ENCODE measurements at regions not wholly inside any gene's neighbourhood (a gene's known extent, or its start where the extent isn't known, plus 50 kb on each side); places are given as distances from the start of the nearest gene placed in this dataset.
"Not testable (repeated sequence)": the region's sequence is repeated elsewhere in the genome, so short reads cannot be mapped to it uniquely, and the experiment has no call there.

- Histone ChIP-seq H3K9ac (ENCODE audit: low read depth in 1 of 2, low read length in 2 of 2) (no peak overlapping the region), H3K4me1 (ENCODE audit: control insufficient read depth in 2 of 2, insufficient read depth in 2 of 2, low read length in 2 of 2) (no peaks in the 10 kb centered on the region), H3K27me3 (ENCODE audit: control insufficient read depth in 2 of 2, insufficient read depth in 2 of 2, low read length in 2 of 2) (no peaks in the 10 kb centered on the region), H3K9me3 (ENCODE audit: control insufficient read depth in 2 of 2, low read length in 2 of 2) (no peaks in the 10 kb centered on the region), H3K4me3 (ENCODE audit: low read length in 2 of 2) (no peak overlapping the region), H3K36me3 (ENCODE audit: control insufficient read depth in 2 of 2, insufficient read depth in 2 of 2, low read length in 2 of 2) (no peaks in the 10 kb centered on the region), H3K27ac (ENCODE audit: low read depth in 2 of 2, low read length in 2 of 2) (no peak overlapping the region)
These were observed 54.7 kb downstream of the ASCL1 start for GRCh38 chr12:103011974-103012763.

GRCh38 chr12:103012884-103013283, 55.4 kb downstream of the ASCL1 start:
- no peaks in the 10 kb centered on the region for H3K4me1 ChIP-seq (ENCODE audit: control insufficient read depth in 2 of 2, insufficient read depth in 2 of 2, low read length in 2 of 2)
- H3K27me3 ChIP-seq (ENCODE audit: control insufficient read depth in 2 of 2, insufficient read depth in 2 of 2, low read length in 2 of 2): no peaks in the 10 kb centered on the region
- H3K36me3 ChIP-seq (ENCODE audit: control insufficient read depth in 2 of 2, insufficient read depth in 2 of 2, low read length in 2 of 2): no peaks in the 10 kb centered on the region
- H3K9ac ChIP-seq (ENCODE audit: low read depth in 1 of 2, low read length in 2 of 2): no peak overlapping the region
- no peaks in the 10 kb centered on the region for H3K9me3 ChIP-seq (ENCODE audit: control insufficient read depth in 2 of 2, low read length in 2 of 2)
- H3K4me3 ChIP-seq (ENCODE audit: low read length in 2 of 2): no peak overlapping the region
- no peak overlapping the region for H3K27ac ChIP-seq (ENCODE audit: low read depth in 2 of 2, low read length in 2 of 2)

DNA sequence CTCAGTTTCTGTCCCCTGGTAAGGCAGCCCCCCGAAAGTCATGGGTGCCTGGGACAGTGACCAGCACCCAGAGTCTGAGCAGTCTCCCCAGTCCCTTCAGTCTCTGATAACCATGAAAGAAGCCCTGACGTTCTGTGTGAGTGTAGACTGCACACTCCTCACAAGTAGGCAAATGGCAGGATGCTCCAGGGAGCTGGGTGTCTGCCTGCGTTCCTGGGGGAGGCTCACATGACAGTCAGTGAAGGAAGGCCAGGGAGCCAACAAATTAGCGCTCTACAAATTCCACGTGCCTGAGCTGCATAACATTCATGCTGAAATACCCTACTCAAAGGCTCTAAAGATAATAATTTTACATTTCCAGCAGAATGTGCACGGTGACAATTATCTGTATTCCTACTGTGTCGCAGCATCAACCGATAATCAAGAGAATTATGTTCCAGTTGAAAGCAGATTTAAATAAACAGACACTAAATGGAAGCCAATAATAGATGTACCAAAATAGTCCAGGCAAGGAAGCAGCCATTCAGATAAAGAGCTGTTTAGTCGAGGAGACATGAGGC, 56.3 kb downstream of the ASCL1 start:
- Histone ChIP-seq H3K27ac (ENCODE audit: low read depth in 2 of 2, low read length in 2 of 2) (no peak overlapping the region), H3K9ac (ENCODE audit: low read depth in 1 of 2, low read length in 2 of 2) (no peak overlapping the region), H3K4me3 (ENCODE audit: low read length in 2 of 2) (no peak overlapping the region)

GRCh38 chr12:103016381-103016780, 58.9 kb downstream of the ASCL1 start:
- no peaks in the 10 kb centered on the region for H3K9me3 ChIP-seq (ENCODE audit: control insufficient read depth in 2 of 2, low read length in 2 of 2)
- H3K4me1 ChIP-seq (ENCODE audit: control insufficient read depth in 2 of 2, insufficient read depth in 2 of 2, low read length in 2 of 2): no peaks in the 10 kb centered on the region
- no peak overlapping the region for H3K9ac ChIP-seq (ENCODE audit: low read depth in 1 of 2, low read length in 2 of 2)
- H3K4me3 ChIP-seq (ENCODE audit: low read length in 2 of 2): no peak overlapping the region
- H3K27ac ChIP-seq (ENCODE audit: low read depth in 2 of 2, low read length in 2 of 2): no peak overlapping the region
- H3K36me3 ChIP-seq (ENCODE audit: control insufficient read depth in 2 of 2, insufficient read depth in 2 of 2, low read length in 2 of 2): no peaks in the 10 kb centered on the region
- no peaks in the 10 kb centered on the region for H3K27me3 ChIP-seq (ENCODE audit: control insufficient read depth in 2 of 2, insufficient read depth in 2 of 2, low read length in 2 of 2)

More for the DNA sequence above, 56.3 kb downstream of the ASCL1 start:
- Histone ChIP-seq H3K9me3 (ENCODE audit: control insufficient read depth in 2 of 2, low read length in 2 of 2) (no peaks in the 10 kb centered on the region), H3K36me3 (ENCODE audit: control insufficient read depth in 2 of 2, insufficient read depth in 2 of 2, low read length in 2 of 2) (no peaks in the 10 kb centered on the region), H3K27me3 (ENCODE audit: control insufficient read depth in 2 of 2, insufficient read depth in 2 of 2, low read length in 2 of 2) (no peaks in the 10 kb centered on the region), H3K4me1 (ENCODE audit: control insufficient read depth in 2 of 2, insufficient read depth in 2 of 2, low read length in 2 of 2) (no peaks in the 10 kb centered on the region)

GRCh38 chr12:103020839-103021238, 63.4 kb downstream of the ASCL1 start:
- no peak overlapping the region for H3K9ac ChIP-seq (ENCODE audit: low read depth in 1 of 2, low read length in 2 of 2)
- no peak overlapping the region for H3K27ac ChIP-seq (ENCODE audit: low read depth in 2 of 2, low read length in 2 of 2)
- no peaks in the 10 kb centered on the region for H3K27me3 ChIP-seq (ENCODE audit: control insufficient read depth in 2 of 2, insufficient read depth in 2 of 2, low read length in 2 of 2)
- no peaks in the 10 kb centered on the region for H3K36me3 ChIP-seq (ENCODE audit: control insufficient read depth in 2 of 2, insufficient read depth in 2 of 2, low read length in 2 of 2)
- H3K9me3 ChIP-seq (ENCODE audit: control insufficient read depth in 2 of 2, low read length in 2 of 2): no peaks in the 10 kb centered on the region
- H3K4me1 ChIP-seq (ENCODE audit: control insufficient read depth in 2 of 2, insufficient read depth in 2 of 2, low read length in 2 of 2): no peaks in the 10 kb centered on the region
- H3K4me3 ChIP-seq (ENCODE audit: low read length in 2 of 2): no peak overlapping the region

- Histone ChIP-seq H3K36me3 (ENCODE audit: control insufficient read depth in 2 of 2, insufficient read depth in 2 of 2, low read length in 2 of 2) (no peaks in the 10 kb centered on the region), H3K9me3 (ENCODE audit: control insufficient read depth in 2 of 2, low read length in 2 of 2) (no peaks in the 10 kb centered on the region), H3K9ac (ENCODE audit: low read depth in 1 of 2, low read length in 2 of 2) (no peak overlapping the region), H3K4me3 (ENCODE audit: low read length in 2 of 2) (no peak overlapping the region), H3K4me1 (ENCODE audit: control insufficient read depth in 2 of 2, insufficient read depth in 2 of 2, low read length in 2 of 2) (no peaks in the 10 kb centered on the region), H3K27ac (ENCODE audit: low read depth in 2 of 2, low read length in 2 of 2) (no peak overlapping the region), H3K27me3 (ENCODE audit: control insufficient read depth in 2 of 2, insufficient read depth in 2 of 2, low read length in 2 of 2) (no peaks in the 10 kb centered on the region)
These were observed 64.2 kb downstream of the ASCL1 start for GRCh38 chr12:103021538-103022218.

DNA sequence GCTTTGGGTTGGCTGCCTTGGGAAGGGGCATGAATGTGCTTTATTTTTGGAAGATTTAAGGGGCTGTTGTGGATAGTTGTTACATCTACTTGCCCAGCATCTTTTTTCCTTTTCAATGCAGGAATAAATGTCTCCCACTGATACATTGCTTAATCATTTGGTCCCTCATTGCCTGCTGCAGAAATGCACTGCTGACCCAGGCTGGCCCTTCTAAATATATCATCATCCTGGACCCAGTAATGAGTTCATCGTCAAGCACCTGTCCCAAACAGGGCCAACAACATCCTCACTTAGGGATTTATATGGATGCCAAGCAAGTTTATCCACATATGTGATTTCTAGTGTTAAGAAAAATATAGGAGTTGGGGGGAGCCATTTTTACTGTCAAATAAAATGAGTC, 67.2 kb downstream of the ASCL1 start:
- no peak overlapping the region for H3K4me3 ChIP-seq (ENCODE audit: low read length in 2 of 2)
- no peak overlapping the region for H3K9ac ChIP-seq (ENCODE audit: low read depth in 1 of 2, low read length in 2 of 2)
- H3K9me3 ChIP-seq (ENCODE audit: control insufficient read depth in 2 of 2, low read length in 2 of 2): no peaks in the 10 kb centered on the region
- no peaks in the 10 kb centered on the region for H3K36me3 ChIP-seq (ENCODE audit: control insufficient read depth in 2 of 2, insufficient read depth in 2 of 2, low read length in 2 of 2)
- H3K27ac ChIP-seq (ENCODE audit: low read depth in 2 of 2, low read length in 2 of 2): no peak overlapping the region
- no peaks in the 10 kb centered on the region for H3K27me3 ChIP-seq (ENCODE audit: control insufficient read depth in 2 of 2, insufficient read depth in 2 of 2, low read length in 2 of 2)
- H3K4me1 ChIP-seq (ENCODE audit: control insufficient read depth in 2 of 2, insufficient read depth in 2 of 2, low read length in 2 of 2): no peaks in the 10 kb centered on the region

GRCh38 chr12:103026643-103027042, 69.2 kb downstream of the ASCL1 start:
- not testable (repeated sequence) for H3K9me3 ChIP-seq (ENCODE audit: control insufficient read depth in 2 of 2, low read length in 2 of 2); H3K27ac ChIP-seq (ENCODE audit: low read depth in 2 of 2, low read length in 2 of 2); H3K36me3 ChIP-seq (ENCODE audit: control insufficient read depth in 2 of 2, insufficient read depth in 2 of 2, low read length in 2 of 2); H3K27me3 ChIP-seq (ENCODE audit: control insufficient read depth in 2 of 2, insufficient read depth in 2 of 2, low read length in 2 of 2); H3K9ac ChIP-seq (ENCODE audit: low read depth in 1 of 2, low read length in 2 of 2); H3K4me3 ChIP-seq (ENCODE audit: low read length in 2 of 2); H3K4me1 ChIP-seq (ENCODE audit: control insufficient read depth in 2 of 2, insufficient read depth in 2 of 2, low read length in 2 of 2)

DNA sequence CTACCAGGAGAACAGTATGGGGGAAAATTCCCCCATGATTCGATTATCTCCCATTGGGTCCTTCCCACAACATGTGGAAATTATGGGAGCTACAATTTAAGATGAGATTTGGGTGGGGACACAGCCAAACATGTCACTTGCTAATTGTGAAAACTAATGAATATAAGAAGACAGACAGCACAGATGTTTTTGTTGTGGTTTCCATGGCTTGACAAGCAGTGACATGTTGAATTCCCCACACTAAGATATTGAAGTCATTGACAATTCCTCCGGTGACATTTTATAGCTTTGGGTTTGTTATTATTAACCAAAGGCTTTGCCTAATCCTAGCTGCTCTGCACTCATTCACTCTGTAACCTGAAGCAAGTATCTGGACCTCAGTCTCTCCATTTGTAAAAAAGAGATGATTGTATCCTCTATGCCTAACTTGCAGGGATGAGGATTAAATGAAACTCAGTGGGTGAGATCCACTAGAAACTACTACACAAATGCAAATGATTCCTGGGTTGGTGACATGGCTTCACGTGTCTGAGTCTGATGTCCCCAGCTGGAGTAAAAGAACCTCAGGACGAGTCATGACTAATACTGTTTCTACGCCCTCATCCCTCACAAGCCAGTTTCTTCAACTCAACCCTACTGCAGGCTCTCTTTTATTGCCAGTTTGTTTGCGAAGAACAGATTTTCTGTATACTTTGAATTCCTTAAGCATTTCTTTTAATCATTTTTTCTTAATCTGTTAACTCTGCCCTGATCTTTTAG, 71.6 kb downstream of the ASCL1 start:
- Histone ChIP-seq H3K9ac (ENCODE audit: low read depth in 1 of 2, low read length in 2 of 2) (no peak overlapping the region), H3K4me3 (ENCODE audit: low read length in 2 of 2) (no peak overlapping the region), H3K9me3 (ENCODE audit: control insufficient read depth in 2 of 2, low read length in 2 of 2) (no peaks in the 10 kb centered on the region), H3K27me3 (ENCODE audit: control insufficient read depth in 2 of 2, insufficient read depth in 2 of 2, low read length in 2 of 2) (no peaks in the 10 kb centered on the region), H3K4me1 (ENCODE audit: control insufficient read depth in 2 of 2, insufficient read depth in 2 of 2, low read length in 2 of 2) (peaks cover 0 to 3% of the 10 kb centered on the region in 2 donors), H3K36me3 (ENCODE audit: control insufficient read depth in 2 of 2, insufficient read depth in 2 of 2, low read length in 2 of 2) (no peaks in the 10 kb centered on the region), H3K27ac (ENCODE audit: low read depth in 2 of 2, low read length in 2 of 2) (no peak overlapping the region)

Measured in mucosa of rectum (tissue), 2 donors.